ENCODE measurements at regions not wholly inside any gene's neighbourhood (a gene's known extent, or its start where the extent isn't known, plus 50 kb on each side); places are given as distances from the start of the nearest gene placed in this dataset.

DNA sequence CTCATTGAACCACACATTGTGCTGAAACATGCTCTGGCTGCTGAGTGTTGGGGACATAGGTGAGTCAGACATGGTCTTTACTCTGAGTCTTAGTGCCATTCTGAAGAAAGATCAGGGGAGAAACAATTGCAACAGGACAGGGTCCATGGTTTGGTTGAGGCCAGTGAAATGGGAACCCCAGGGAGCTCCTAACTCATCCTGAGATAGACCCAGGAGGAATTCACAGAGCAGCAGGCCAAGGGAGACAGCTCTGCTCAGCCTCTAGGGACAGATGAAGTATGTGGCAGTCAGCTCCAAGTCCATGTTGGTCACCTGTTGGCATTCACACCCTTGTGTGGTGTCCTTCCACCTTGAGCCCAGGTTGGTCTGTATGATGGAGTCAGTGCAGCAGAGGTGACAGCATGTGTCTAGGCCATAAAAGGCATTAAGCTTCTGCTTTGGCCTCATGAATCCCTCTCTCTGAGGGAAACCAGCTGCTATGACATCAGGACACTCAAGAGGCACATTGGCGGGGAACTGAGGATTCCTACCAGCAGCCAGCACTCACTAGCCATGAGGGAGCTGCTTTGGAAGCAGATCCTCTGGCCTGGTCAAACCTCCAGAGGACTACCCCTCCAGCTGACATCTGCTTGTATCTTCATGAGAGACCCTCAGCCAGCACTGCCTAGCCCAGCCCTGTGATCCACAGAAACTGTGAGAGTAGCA is 50.3 kb upstream of the MYEOV start:
- H3K27ac ChIP-seq = no peak overlapping the region
- no peaks in the 10 kb centered on the region for H3K36me3 ChIP-seq
- intact Hi-C loops (cut with DNase I) = loop anchor here in 1 of 10 donors (10.0 kb wide), 1 partner anchor 109 kb away; no protein-coding TSS in a partner anchor
- peaks cover 0 to 15% (median 9%) of the 10 kb centered on the region in 9 donors for H3K4me1 ChIP-seq
- H3K4me3 ChIP-seq = no peak overlapping the region
- H3K27me3 ChIP-seq = no peaks in the 10 kb centered on the region
- no peaks in the 10 kb centered on the region for H3K9me3 ChIP-seq
- 75 to 88% methylated on average over 1 of the region's 1 CpG for WGBS, 2 donors
- DNase-seq (no peak), ATAC-seq (no peak)
- TF ChIP-seq, protein P1, sequence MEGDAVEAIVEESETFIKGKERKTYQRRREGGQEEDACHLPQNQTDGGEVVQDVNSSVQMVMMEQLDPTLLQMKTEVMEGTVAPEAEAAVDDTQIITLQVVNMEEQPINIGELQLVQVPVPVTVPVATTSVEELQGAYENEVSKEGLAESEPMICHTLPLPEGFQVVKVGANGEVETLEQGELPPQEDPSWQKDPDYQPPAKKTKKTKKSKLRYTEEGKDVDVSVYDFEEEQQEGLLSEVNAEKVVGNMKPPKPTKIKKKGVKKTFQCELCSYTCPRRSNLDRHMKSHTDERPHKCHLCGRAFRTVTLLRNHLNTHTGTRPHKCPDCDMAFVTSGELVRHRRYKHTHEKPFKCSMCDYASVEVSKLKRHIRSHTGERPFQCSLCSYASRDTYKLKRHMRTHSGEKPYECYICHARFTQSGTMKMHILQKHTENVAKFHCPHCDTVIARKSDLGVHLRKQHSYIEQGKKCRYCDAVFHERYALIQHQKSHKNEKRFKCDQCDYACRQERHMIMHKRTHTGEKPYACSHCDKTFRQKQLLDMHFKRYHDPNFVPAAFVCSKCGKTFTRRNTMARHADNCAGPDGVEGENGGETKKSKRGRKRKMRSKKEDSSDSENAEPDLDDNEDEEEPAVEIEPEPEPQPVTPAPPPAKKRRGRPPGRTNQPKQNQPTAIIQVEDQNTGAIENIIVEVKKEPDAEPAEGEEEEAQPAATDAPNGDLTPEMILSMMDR (IDR thresholded peaks at IDR 0.05) = no peak

Data from heart right ventricle (tissue), 16 donors.